Spleen (tissue), 11 donors: ENCODE measurements at regions not wholly inside any gene's neighbourhood (a gene's known extent, or its start where the extent isn't known, plus 50 kb on each side); places are given as distances from the start of the nearest gene placed in this dataset.

Experiments used
- DNase-seq: peaks from one replicate; pipeline ENCODE4 v3.0.0-alpha.2; 2020
- H3K27ac ChIP-seq, 8 donors: fragments of 200-600 bp; sonication (generic) in 7 of 8; 1 replicate in 4 of 8; 2 replicates in 4 of 8; pipeline versions ENCODE4 v1.5.0 to v1.8.0; 2016 to 2021; ENCODE audit warnings: inconsistent platforms in 4 of 8, mild to moderate bottlenecking in 4 of 8, moderate library complexity in 1 of 8
- H3K27me3 ChIP-seq, 7 donors: fragments of 200-600 bp; sonication (generic) in 6 of 7; replicated peaks in 1 of 7; 1 replicate in 4 of 7; 2 replicates in 3 of 7; pipeline versions ENCODE4 v1.5.0 to v1.8.0; 2016 to 2021; ENCODE audit warnings: inconsistent platforms in 3 of 7, mild to moderate bottlenecking in 1 of 7
- H3K36me3 ChIP-seq, 6 donors: fragments of 200-600 bp; sonication (generic) in 5 of 6; 1 replicate in 4 of 6; 2 replicates in 2 of 6; pipeline versions ENCODE4 v1.5.0 to v1.8.0; 2016 to 2021; ENCODE audit warnings: inconsistent platforms in 2 of 6
- H3K4me1 ChIP-seq, 6 donors: fragments of 200-600 bp; sonication (generic) in 5 of 6; 1 replicate in 3 of 6; 2 replicates in 3 of 6; pipeline versions ENCODE4 v1.5.0 to v1.8.0; 2016 to 2021; ENCODE audit warnings: inconsistent platforms in 3 of 6
- H3K4me3 ChIP-seq, 8 donors: fragments of 200-600 bp; sonication (generic) in 7 of 8; 1 replicate in 4 of 8; 2 replicates in 4 of 8; pipeline versions ENCODE4 v1.5.0 to v1.8.0; 2016 to 2021; ENCODE audit warnings: inconsistent platforms in 4 of 8, mild to moderate bottlenecking in 4 of 8, moderate library complexity in 2 of 8
- H3K9me3 ChIP-seq, 8 donors: fragments of 200-600 bp; sonication (generic) in 7 of 8; 1 replicate in 4 of 8; 2 replicates in 4 of 8; pipeline versions ENCODE4 v1.5.0 to v1.8.0; 2016 to 2021; ENCODE audit warnings: inconsistent platforms in 4 of 8
- POLR2A ChIP-seq, 3 donors: fragments of 450-650 bp; IDR thresholded peaks; one replicate each; pipeline ENCODE4 v1.5.1; 2017; ENCODE audit warnings: antibody characterized with exemption in 3 of 3, mild to moderate bottlenecking in 1 of 3
- POLR2AphosphoS5 ChIP-seq, 3 donors: sonication (generic); formaldehyde crosslinking; IDR thresholded peaks; one replicate each; pipeline ENCODE4 v1.5.1; 2017; ENCODE audit warnings: antibody characterized with exemption in 3 of 3
- WGBS, 5 donors: extraction: QIAGEN DNeasy Blood & Tissue Kit in 3 of 5; methylation state at CpG; one replicate each; pipeline versions ENCODE4 v1.1.5 to v1.1.7; 2013 to 2018; 5-methylcytosine and 5-hydroxymethylcytosine counted together
- intact Hi-C: fragments of 100-400 bp; cut with DNase I; formaldehyde crosslinking; loops from one replicate; pipeline ENCODE4 v1.15.0; 2023; ENCODE audit warnings: low total_unique reads
- TF ChIP-seq, protein P1 (sequence below), 11 experiments: fragments of 200-600 bp in 7 of 11; fragments of 450-650 bp in 4 of 11; sonication (generic) in 4 of 11; IDR thresholded peaks in 8 of 11; conservative IDR thresholded peaks in 3 of 11; 1 replicate in 7 of 11; 2 replicates in 4 of 11; pipeline versions ENCODE4 v1.4.0 to v1.8.0; 2016 to 2021; ENCODE audit warnings: antibody characterized with exemption in 11 of 11, inconsistent platforms in 4 of 11, mild to moderate bottlenecking in 1 of 11
- donor health status: healthy with polysubstance abuse.
- donor health status: DM: no; HTN: no; CAD: no; lungs with moderate emphysema.
- donor health status: DM: no; HTN: no; CAD: no.
- donor health status: Bipolar disorder and iron deficiency.
- donor health status: healthy.
- donor health status: DM: no; HTN: no; CAD: no.
- donor health status: DM: yes; HTN: yes; CAD: no.

DNA sequence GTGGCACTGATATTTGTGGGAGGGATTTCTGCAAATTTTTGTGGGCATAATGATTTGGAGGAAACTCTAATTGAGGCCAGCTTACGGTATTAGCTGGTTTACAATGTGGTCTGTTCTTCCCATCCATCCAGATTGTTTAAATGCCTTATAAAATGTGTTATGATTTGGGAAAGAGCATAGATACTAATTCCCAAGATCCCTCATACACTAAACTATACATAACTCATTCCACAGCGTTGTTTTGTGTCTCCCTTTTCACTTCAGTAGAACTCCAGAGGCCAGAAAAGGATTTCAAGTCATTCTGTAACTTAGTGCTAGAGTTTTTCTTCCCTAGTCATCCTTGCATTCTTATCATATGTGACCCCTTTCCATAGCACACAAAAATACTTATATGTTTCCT, 292.6 kb upstream of the NT5E start:
- intact Hi-C loops, result no loop called here

DNA sequence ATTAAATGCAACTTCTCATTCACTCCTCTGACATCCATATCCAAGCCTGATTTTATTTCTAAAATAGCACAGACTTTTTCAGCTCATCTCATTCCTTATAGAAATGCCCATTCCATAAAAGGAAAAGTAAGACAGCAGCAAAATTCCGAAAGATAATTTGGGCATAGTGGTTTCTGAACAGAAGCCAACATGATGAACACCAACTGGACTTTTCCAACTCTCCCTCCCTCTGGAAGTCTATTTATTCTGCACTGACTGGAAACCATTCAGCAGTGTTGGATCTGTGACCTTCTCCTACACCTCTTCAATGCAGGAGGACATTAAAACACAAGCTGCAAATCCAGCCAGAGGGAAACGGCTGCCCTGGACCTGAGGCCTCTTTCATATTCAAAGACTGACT, 306.2 kb upstream of the NT5E start:
- H3K9me3 ChIP-seq, result peaks cover 0 to 29% (median 22%) of the 10 kb centered on the region in 8 donors
- no peak overlapping the region for H3K4me3 ChIP-seq
- DNase-seq, result no peak
- no peaks in the 10 kb centered on the region for H3K36me3 ChIP-seq
- WGBS, 5 donors, result 51 to 64% (median 58%) methylated on average over 2 of the region's 2 CpGs
- TF ChIP-seq POLR2AphosphoS5 (IDR thresholded peaks at IDR 0.05) (no peak), POLR2A (IDR thresholded peaks at IDR 0.05) (no peak)
- TF ChIP-seq, protein P1, sequence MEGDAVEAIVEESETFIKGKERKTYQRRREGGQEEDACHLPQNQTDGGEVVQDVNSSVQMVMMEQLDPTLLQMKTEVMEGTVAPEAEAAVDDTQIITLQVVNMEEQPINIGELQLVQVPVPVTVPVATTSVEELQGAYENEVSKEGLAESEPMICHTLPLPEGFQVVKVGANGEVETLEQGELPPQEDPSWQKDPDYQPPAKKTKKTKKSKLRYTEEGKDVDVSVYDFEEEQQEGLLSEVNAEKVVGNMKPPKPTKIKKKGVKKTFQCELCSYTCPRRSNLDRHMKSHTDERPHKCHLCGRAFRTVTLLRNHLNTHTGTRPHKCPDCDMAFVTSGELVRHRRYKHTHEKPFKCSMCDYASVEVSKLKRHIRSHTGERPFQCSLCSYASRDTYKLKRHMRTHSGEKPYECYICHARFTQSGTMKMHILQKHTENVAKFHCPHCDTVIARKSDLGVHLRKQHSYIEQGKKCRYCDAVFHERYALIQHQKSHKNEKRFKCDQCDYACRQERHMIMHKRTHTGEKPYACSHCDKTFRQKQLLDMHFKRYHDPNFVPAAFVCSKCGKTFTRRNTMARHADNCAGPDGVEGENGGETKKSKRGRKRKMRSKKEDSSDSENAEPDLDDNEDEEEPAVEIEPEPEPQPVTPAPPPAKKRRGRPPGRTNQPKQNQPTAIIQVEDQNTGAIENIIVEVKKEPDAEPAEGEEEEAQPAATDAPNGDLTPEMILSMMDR (IDR thresholded peaks at IDR 0.05 in 8 of 11, conservative IDR thresholded peaks at IDR 0.05 in 3 of 11), result no peak
- no peak overlapping the region for H3K27ac ChIP-seq
- intact Hi-C loops, result no loop called here
- no peaks in the 10 kb centered on the region for H3K4me1 ChIP-seq
- no peaks in the 10 kb centered on the region for H3K27me3 ChIP-seq

More for the DNA sequence above, 292.6 kb upstream of the NT5E start:
- H3K36me3 ChIP-seq, result no peaks in the 10 kb centered on the region
- no peaks in the 10 kb centered on the region for H3K27me3 ChIP-seq
- H3K4me1 ChIP-seq, result no peaks in the 10 kb centered on the region
- TF ChIP-seq, protein P1 (IDR thresholded peaks at IDR 0.05 in 8 of 11, conservative IDR thresholded peaks at IDR 0.05 in 3 of 11), result no peak
- TF ChIP-seq POLR2A (IDR thresholded peaks at IDR 0.05) (no peak), POLR2AphosphoS5 (IDR thresholded peaks at IDR 0.05) (no peak)
- no peaks in the 10 kb centered on the region for H3K9me3 ChIP-seq
- 56 to 68% (median 63%) methylated on average over 2 of the region's 2 CpGs for WGBS, 5 donors
- no peak overlapping the region for H3K27ac ChIP-seq
- no peak for DNase-seq
- H3K4me3 ChIP-seq, result no peak overlapping the region

DNA sequence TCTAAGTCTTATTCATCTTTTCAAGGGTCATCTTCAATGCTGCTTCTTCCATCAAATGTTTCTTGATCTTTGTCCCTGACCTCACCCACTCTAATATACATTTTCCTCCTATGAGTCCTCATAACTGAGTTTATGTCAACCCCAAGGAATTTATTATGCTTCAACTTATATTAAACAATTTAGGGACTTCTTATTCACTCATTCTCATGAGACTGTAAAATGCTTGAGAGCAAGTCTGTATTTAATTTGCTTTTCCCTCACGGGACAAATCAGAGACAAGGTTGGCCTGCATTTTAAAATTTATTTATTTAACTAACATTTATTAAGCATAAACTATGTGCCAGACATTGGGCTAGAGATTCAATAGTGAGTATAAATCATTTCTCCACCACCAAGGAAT, 312.0 kb upstream of the NT5E start:
- no peak overlapping the region for H3K27ac ChIP-seq
- no peak for DNase-seq
- no peaks in the 10 kb centered on the region for H3K9me3 ChIP-seq
- no peaks in the 10 kb centered on the region for H3K27me3 ChIP-seq
- intact Hi-C loops, result no loop called here
- 77 to 89% (median 88%) methylated on average over 1 of the region's 1 CpG for WGBS, 5 donors
- TF ChIP-seq, protein P1 (IDR thresholded peaks at IDR 0.05 in 8 of 11, conservative IDR thresholded peaks at IDR 0.05 in 3 of 11), result no peak
- no peak for TF ChIP-seq POLR2A (IDR thresholded peaks at IDR 0.05)
- TF ChIP-seq POLR2AphosphoS5 (IDR thresholded peaks at IDR 0.05), result no peak
- H3K36me3 ChIP-seq, result no peaks in the 10 kb centered on the region
- H3K4me1 ChIP-seq, result no peaks in the 10 kb centered on the region
- no peak overlapping the region for H3K4me3 ChIP-seq

DNA sequence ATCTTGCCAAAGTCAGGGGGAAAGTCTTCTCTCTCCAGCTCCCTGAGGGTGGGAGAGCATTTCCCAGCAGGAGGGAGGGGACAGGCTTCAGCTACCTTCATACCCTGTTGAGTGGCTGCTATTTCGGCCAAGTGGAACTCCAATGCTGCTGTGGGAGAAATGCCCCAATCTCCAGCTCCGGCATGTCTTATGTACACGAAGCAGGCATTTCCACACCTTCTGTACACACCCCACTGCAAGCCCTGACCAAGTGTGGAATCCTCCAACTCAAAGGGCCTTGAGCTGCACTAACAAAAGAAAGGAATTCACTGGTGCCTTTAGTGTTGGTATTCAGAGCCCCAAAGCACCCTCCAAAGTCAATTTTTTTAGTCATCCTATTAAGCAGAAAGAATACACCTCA, 313.6 kb upstream of the NT5E start:
- 66 to 87% (median 77%) methylated on average over 3 of the region's 3 CpGs for whole genome bisulfite sequencing, 5 donors
- no peaks in the 10 kb centered on the region for H3K36me3 ChIP-seq
- no peak for DNase-seq
- intact Hi-C loops, result no loop called here
- H3K9me3 ChIP-seq, result no peaks in the 10 kb centered on the region
- no peaks in the 10 kb centered on the region for H3K4me1 ChIP-seq
- H3K27me3 ChIP-seq, result no peaks in the 10 kb centered on the region
- H3K27ac ChIP-seq, result no peak overlapping the region
- TF ChIP-seq POLR2AphosphoS5 (IDR thresholded peaks at IDR 0.05) (no peak), POLR2A (IDR thresholded peaks at IDR 0.05) (no peak)
- TF ChIP-seq, protein P1 (IDR thresholded peaks at IDR 0.05 in 8 of 11, conservative IDR thresholded peaks at IDR 0.05 in 3 of 11), result no peak
- H3K4me3 ChIP-seq, result no peak overlapping the region
